ENCODE measurements at regions not wholly inside any gene's neighbourhood (a gene's known extent, or its start where the extent isn't known, plus 50 kb on each side); places are given as distances from the start of the nearest gene placed in this dataset.
"Not testable (repeated sequence)": the region's sequence is repeated elsewhere in the genome, so short reads cannot be mapped to it uniquely, and the experiment has no call there.

DNA sequence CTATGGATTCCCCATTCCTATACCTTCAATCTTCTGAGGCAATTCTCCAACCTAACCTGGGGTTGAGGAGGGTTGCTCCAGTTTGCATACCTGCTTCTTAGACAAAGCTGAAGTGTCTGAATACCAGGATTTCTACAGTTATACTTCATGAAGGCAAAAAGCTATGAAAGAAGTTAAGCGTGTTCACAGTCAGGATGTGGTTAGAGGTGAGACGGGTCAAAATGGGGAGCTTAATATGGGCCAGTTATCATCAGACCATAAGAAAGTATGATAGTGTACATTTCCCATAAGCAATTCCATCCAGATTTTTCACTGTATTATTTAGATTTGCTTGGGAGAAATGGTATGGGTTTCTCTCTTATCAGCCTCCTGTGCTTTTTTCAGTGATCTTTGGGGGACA lies 156.9 kb upstream of the FER start:
- DNase-seq = no peak

DNA sequence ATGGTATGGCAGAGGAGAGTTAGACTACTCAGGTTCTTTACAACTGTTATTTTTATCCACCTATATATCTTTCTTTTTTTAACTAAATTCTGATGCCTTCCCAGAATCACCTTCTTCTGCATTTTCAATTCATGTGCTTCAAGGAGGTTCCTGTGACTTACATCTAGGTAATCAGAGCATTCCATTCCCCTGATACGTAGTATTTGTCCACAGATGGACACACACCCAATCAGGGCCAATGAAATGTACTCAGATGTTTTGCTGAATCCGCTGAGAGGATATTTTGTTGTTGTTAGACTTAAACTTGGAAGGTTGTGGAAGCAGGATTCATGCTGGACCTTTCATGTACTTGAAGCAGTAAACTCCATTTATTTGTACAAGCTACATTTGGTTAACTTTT lies 159.4 kb upstream of the FER start:
- DNase-seq = no peak

DNA sequence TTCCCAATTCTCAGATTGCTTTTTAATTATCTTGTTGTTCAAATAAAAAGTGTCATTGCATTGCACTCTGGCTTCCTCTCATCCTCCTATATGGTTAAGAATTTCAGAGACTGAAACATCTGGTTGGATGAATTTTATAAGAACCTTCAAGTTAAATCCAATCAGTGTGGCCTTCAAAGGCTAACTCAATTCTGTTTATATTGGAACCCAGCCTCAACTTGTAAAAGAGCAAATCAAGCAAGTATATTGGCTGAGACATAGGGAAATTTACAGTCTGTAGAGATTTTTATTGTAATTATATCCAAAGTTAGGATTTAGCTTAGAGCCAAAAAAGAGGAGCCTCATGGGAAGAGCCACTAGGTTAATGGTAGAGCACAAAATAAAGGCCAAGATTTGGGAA lies 159.9 kb upstream of the FER start:
- DNase-seq = no peak

DNA sequence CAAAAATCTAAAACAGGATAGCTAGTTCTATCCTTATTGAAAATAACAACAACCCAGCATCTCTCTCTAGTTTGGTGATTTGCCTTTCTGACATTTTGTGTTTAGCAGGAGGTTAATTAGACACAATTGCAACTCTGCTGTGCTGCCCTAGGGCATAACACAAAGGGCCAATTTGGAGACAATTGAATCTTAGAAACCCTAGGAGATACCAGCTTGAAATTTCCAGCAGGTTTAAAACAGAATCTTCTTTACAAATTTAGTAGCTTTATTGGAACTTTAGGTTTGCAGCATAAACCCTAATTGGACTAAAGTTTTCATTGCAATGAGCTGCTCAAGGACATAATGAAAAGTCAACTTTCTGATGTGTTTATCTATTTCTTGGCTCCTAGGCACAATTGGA lies 166.7 kb upstream of the FER start:
- DNase-seq = no peak

DNA sequence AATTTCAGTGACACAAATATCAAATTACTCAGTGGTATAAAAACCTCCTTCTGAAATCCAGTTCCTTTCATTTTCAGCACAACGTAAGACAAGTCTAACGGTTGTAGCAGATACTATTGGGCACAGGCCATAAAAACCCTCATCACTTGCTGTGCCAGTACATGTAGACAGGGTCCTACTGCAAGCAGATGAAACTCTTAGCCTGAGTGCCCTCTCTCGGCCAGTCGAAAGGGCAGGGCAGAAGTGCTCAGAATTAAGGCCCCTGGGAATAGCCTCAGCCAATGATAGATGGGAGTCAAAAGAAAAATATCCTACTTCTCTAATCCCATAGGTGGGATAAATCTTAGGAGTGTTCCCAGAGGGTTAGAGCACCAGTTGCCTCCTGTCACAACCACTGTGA lies 168.5 kb upstream of the FER start:
- DNase-seq = no peak

DNA sequence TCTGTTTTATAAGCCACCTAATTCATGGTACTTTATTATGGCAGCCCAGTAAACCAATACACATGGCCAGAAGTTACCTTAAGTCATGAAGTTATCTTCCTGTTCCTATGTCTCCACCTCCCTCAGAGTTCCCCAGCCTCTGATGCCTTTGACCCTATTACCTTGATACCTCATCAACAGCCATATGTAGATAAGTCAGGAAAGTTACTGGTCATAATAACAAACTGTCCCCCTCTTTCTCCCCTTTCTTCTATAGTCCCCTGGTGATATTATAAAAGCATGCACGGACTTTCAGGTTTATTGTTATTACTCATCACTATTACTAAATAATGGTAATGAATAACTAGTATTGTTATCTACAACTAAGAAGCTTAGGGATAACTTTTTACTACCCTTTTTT lies 168.9 kb upstream of the FER start:
- no peak for DNase-seq

DNA sequence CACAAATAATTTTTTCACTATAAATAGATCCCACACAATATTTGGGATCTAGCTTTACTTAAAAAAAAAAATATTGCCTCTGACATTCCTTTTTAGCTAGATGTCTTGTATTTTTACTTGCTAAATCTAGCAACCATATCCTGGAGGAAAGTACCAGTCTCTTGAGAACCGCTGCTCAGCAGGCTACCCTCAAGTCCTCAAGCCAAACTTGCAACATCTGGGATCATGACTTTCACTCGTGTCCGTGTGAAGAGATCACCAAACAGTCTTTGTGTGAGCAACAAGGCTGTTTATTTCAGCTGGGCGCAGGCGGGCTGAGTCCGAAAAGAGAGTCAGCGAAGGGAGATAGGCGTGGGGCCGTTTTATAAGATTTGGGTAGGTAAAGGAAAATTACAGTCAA lies 180.3 kb upstream of the FER start:
- DNase-seq = no peak

DNA sequence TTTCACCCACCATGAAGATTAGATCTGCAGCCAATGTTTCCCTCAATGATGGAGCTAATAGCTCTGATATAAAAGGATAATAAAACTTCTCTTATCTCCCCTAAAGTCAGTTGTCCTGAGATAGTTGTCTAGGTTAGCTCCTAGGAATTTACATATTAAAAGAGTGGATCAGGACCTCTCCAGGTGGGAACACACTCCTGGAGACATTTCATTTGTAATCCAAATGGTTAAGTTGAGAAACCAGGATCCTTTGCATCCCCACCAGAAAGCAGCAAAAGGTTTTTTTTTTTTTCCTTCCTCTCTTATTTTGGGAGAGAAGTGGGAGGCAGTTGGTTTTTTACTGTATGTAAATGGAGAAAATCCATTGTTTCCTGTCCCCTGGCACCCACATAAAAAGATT lies 182.5 kb upstream of the FBXL17 start:
- no peak for DNase-seq

DNA sequence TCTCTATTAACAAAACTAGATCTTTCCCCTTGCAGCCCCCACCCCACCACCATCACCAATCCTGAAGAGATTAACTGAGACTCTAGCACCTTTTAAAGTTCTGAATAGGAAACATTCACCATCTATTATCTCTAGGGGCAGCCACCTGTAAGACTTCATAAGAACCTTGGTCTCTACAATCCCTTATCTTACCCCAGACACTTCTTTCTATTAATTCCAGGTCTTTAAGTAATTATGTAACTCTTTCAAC lies 180.2 kb upstream of the FBXL17 start:
- no peak for DNase-seq

DNA sequence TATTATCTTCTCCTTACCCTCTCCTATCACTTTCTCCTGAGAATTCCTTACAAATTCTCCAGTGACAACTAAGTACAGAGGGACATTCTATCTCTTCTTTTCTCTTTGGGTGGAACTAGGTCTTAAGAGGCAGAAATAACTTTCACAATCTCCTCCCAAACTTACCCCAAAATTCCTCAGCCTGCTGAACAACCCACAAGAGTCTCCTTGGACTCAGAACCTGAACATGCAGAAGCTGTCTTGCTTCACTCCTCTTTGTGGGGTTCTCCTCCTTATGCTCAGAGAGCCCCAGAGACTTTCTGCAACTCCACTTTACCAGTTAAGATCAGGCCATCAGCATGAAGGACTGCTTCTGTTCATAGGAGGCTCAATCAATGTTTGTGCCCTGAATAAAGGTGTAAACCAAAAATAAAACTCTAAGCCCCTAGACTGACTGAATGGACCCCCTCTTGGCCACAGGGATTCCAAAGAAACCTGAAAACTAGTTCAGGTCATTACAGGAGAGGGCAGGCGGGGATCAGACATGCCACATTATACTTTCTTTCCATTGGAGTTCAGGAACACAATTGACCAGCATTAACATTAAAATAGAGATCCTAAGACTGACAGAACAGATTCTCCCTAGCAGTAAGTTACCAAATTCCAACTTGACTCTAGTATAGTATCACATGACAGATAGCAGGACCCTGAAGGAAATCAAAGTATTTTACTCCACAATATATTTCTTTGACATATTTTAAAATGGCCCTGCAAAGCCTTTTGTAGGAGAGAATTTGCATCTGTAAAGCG lies 179.7 kb upstream of the FBXL17 start:
- no peak for DNase-seq

DNA sequence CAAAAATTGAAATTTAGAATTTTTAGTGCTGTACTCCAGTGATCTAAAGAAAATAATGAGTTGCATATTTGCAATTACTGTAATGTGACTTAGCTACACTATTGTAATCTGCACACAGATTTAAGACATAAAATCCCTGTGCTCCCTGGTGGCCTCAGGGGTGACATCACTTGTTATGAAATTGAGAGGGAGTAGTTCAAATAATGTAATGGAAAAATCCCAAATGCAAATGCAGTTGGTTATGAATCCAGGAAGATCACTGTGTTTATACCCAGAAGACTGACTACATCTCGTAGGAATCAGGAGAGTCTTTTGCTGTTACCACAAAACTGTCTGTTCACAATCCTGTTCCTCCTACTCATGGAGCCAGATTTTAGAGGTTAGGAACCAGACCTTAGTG lies 178.7 kb upstream of the FBXL17 start:
- no peak for DNase-seq

DNA sequence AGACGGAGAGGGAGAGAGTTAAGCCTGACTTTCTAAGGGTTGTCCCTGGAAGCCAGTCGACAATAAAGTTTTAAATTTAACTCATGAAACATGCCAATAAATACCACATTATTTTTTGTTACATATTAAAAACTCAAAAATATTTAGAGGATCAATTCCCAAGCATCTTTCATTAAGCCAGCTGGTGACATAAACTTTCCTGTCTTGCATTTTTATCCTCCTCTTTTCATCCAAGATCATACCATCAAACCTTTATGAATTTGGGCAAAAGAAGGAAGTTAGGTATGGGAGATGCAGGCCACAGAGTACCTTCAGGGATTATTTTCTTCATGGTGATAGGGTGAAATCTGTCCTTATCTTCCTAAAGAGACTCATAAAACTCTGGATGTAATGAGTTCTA lies 178.3 kb upstream of the FBXL17 start:
- no peak for DNase-seq

DNA sequence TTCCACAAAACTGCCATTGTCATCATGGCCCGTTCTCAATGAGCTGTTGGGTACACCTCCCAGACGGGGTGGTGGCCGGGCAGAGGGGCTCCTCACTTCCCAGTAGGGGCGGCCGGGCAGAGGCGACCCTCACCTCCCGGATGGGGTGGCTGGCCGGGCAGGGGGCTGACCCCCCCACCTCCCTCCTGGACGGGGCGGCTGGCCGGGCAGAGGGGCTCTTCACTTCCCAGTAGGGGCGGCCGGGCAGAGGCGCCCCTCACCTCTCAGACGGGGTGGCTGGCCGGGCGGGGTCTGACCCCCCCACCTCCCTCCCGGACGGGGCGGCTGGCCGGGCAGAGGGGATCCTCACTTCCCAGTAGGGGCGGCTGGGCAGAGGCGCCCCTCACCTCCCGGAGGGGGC lies 176.9 kb upstream of the FBXL17 start:
- not testable (repeated sequence) for DNase-seq

DNA sequence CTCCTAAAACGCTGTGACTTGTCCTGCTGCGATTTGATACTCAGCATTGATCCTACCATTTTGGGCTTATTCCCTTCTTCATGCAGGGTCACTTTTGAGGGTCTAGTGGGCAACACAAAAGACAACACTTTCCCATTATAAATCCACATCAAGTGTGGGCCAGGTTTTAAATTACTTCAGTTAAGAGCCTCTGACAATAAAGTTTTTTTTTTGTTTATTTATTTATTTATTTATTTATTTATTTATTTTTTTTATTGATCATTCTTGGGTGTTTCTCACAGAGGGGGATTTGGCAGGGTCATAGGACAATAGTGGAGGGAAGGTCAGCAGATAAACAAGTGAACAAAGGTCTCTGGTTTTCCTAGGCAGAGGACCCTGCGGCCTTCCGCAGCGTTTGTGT lies 176.2 kb upstream of the FBXL17 start:
- not testable (repeated sequence) for DNase-seq

DNA sequence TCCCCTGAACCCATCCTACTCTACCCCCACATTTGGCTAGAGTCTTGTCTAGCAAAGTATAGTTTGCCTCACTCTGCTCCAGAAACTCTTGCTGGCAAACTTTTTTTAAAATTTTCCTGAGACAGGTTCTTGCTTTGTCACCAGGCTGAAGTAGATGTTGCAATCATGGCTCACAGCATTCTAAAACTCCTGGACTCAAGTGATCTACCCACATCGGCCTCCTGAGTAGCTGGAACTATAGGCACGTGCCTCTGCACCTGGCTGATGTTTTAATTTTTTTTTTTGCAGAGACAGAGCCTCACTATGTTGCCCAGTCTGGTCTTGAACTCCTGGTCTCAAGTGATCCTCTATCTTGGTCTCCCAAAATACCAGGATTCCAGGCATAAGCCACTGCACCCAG lies 175.8 kb upstream of the FBXL17 start:
- no peak for DNase-seq

DNA sequence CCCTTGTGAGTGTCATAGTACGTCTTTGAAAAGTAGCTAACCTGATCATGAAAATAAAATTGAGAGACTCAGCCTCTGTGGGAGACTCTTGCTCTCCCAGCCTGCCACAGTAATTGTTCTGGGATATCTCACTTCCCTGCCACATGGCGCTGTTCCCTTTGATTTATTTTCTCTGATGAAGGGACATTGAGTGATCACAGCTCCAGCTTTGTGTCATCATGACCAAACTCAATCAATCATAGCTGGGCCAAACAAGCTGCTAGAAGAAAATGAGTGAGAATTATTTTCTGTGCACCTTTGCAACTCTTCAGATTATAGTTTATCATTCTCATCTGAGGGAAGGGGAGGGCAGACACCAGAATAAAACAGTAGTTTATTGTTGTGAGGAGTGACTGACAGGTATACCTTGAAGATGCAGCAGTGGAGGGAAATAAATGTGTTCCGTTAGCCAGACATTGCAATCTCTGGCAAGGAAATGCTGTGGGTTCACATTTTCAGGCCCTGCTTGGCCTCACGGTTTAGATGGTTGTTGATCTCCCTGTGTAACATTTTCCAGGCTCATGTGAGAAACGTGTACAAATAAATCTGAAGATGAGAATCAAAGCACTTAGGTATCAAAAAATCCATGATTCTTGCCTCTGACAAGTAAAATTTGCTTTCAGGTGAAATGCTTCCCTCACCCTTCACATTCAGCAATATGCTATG lies 174.7 kb upstream of the FBXL17 start:
- DNase-seq = no peak

DNA sequence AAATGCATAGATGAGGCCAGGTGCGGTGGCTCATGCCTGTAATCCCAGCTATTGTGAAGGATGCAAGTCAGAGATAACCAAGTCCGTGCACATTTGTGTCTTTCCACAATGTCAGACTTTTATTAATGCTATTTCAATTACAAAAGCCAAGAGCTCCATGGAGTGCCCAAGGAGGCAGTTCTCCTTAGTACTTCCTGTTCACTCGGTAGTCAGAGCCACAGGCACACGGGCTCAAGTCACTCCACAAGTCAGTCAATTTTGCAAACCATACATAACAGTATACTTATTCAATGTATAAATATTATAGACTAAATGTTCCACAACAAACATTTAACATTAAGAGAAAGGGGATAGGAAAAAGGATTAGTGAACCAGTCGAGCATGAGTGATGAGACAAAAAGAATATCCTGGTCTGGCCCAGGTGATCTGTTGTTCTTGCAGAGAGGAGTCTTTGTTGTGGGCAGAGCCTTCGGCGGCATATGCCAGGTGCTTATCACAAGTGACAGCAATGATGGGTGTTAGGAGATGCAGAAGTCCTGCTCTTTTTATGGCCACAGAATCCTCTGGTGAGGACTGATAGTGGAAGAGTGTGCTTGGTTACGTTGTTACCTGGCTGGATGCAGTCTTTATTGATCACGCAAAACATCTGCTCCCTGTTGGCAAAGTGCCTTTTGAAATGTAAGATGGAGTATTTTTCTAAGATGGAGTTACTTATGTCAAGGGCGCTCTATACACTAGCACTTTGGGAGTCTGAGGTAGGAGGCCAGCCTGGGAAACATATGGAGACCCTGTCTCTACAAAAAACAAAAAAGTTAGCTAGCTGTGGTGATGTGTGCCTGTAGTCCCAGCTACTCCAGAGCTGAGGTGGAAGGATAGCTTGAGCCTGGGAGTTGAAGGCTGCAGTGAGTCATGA lies 167.0 kb upstream of the FBXL17 start:
- no peak for DNase-seq

DNA sequence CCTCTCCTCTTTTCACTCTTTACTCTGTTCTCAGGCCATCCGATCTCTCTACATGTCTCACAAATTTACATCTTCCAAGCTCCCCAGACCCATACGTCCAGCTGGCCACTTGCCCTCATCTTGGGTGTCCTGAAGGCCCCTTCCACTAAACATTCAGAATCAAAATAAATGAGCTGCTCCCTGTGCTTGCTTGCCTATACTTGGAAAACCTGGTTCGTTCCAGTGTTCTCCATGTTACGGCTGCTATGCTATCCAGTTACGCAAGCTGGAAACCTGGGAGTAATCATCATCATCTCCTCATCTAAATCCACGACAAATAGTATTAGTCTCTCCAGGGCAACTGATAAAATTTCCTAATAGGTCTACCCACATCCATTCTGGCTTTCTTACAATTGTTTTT lies 165.0 kb upstream of the FBXL17 start:
- no peak for DNase-seq

DNA sequence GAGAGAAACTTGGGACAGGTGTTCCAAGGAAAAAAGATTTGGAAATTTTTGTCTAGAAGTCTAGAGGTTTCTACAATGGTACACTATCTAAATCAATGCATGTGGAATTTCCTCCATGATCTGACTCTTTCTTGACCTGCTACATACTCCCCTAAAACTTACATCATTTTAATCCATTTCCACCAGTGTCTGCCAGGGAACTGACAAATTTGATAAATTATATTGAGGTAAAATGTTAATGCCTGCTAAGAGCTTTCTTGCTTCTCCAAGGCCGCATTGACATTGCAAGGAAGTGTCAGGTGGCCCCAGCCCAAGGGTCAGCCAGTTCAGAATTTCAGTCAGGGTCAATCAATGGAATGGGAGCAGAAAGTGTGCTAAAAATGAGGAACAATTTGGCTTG lies 163.4 kb upstream of the FBXL17 start:
- no peak for DNase-seq

DNA sequence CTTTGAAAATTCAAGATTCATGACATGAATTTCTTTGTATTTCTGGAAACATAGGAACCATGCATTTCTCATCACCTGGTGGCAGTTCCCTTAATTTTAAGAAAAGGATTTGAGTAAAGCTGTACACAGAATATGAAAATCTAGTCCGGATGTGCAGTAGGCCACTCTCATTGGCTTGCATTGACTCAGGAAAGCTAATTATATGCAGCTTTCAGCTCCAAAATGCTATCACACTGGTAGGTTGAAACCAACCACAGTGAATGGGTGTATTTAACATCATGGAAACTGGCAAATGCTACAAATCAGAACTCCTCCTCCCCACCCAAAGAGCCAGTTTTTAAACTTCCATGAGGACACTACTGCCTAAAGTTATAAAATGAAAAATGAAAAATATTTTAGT lies 161.6 kb upstream of the FBXL17 start:
- no peak for DNase-seq

DNA sequence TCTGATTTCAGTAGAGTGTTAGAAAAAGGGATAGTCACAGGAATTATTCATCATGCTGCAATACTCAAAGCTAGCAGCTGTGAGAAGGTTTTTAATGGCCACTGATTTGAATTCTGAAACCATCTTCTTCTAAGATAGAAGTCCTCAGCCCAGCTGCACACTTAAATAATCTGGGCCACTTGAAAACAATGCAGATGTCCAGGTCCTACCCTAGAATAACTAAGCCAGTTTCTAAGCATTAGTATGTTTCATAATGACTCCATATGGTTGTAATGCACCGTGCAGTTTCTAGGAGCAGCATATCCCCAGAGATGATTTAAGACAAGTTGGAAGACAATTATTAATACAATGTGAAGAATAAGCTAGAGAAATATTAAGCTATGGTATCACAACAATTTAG lies 159.9 kb upstream of the FBXL17 start:
- no peak for DNase-seq

DNA sequence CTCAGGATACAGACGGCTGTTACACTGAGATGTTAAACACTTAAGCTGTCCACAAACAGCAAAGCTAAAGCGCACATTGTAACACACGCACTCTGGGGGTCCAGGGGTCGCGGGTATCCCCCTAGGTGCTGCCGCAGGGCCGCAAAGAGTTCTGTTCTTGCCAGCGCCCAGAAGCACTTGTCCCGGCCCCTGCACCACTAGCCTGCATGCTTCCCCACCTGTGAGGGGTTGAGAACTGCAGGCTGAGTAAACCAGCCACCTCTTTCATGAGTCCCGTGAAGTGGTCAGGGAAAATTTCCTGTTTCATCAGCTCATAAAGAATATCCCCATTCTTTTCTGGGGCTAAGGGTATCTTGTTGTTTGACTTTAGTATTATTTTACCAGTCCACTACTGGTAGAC lies 154.4 kb upstream of the FBXL17 start:
- no peak for DNase-seq

DNA sequence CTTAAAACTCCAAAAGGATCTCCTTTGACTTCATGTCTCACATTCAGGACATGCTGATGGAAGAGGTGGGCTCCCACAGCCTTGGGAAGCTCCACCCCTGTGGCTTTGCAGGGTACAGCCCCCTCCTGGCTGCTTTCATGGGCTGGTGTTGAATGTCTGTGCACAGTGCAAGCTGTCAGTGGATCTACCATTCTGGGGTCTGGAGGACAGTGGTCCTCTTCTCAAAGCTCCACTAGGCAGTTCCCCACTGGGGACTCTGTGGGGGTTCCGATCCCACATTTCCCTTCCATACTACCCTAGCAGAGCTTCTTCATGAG lies 150.2 kb upstream of the FBXL17 start:
- DNase-seq = not testable (repeated sequence)

Measured in nucleus accumbens (tissue), 56 donors.